Body of pancreas (tissue), 4 donors: ENCODE measurements at regions not wholly inside any gene's neighbourhood (a gene's known extent, or its start where the extent isn't known, plus 50 kb on each side); places are given as distances from the start of the nearest gene placed in this dataset.

Source experiments
- ATAC-seq: fragments of 150-250 bp; one replicate; pipeline ENCODE4 v1.9.1; 2016
- DNase-seq, 4 donors: peaks; one replicate each; pipeline ENCODE4 v3.0.0-alpha.2; 2019
- H3K27ac ChIP-seq, 4 donors: fragments of 200-600 bp; sonication (generic); 1 replicate in 3 of 4; 2 replicates in 1 of 4; pipeline versions ENCODE4 v1.5.1 to v1.6.1; 2016 to 2019; ENCODE audit warnings: mild to moderate bottlenecking in 1 of 4, mixed read lengths in 1 of 4, moderate library complexity in 1 of 4
- H3K27me3 ChIP-seq, 2 donors: fragments of 200-600 bp; sonication (generic); one replicate each; pipeline ENCODE4 v1.6.0; 2016; ENCODE audit warnings: mild to moderate bottlenecking in 1 of 2
- H3K36me3 ChIP-seq, 2 donors: fragments of 200-600 bp; sonication (generic); replicated peaks in 1 of 2; 2 replicates each; pipeline ENCODE4 v1.5.1; 2016; ENCODE audit warnings: low read depth in 2 of 2; ENCODE audit not compliant: insufficient read depth in 1 of 2
- H3K4me1 ChIP-seq: fragments of 200-600 bp; sonication (generic); one replicate; pipeline ENCODE4 v1.6.0; 2016
- H3K4me3 ChIP-seq, 2 donors: fragments of 200-600 bp; sonication (generic); 1 replicate in 1 of 2; 2 replicates in 1 of 2; pipeline ENCODE4 v1.5.1; 2016 to 2019
- H3K9me3 ChIP-seq, 3 donors: fragments of 200-600 bp; sonication (generic); 1 replicate in 2 of 3; 2 replicates in 1 of 3; pipeline ENCODE4 v1.5.1; 2016
- POLR2A ChIP-seq, 3 donors: fragments of 450-650 bp; IDR thresholded peaks; one replicate each; pipeline ENCODE4 v1.6.1; 2016; ENCODE audit warnings: antibody characterized with exemption in 3 of 3, mild to moderate bottlenecking in 2 of 3
- WGBS, 2 donors: methylation state at CpG; one replicate each; pipeline ENCODE4 v1.1.5; 2017; 5-methylcytosine and 5-hydroxymethylcytosine counted together
- intact Hi-C: fragments of 100-400 bp; cut with DNase I; formaldehyde crosslinking; loops from one replicate; pipeline ENCODE4 v1.15.1; 2023
- TF ChIP-seq, protein P1 (sequence below), 7 experiments: fragments of 450-650 bp in 4 of 7; fragments of 200-600 bp in 3 of 7; sonication (generic) in 3 of 7; IDR thresholded peaks; one replicate each; pipeline ENCODE4 v1.5.1; 2016 to 2019; ENCODE audit warnings: antibody characterized with exemption in 7 of 7

DNA sequence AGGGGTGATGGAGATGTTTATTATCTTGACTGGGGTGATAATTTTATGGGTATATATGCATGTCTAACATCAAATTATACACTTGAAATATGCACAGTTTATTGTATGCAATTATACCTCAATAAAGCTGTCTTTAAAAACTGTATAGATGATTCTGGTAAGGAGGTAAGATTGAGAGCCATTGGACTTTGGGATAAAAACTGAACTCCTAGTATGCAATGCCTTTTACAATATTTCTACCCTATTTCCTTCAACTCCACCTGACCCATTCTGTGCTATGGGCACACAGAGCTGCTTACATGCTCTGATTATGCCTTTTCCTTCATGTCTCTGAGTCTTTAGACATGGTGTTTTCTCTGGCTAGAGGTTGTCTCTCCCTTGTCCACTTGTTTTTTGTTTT is 63.9 kb upstream of the UGP2 start:
- Histone ChIP-seq H3K27ac (no peak overlapping the region), H3K4me3 (no peak overlapping the region), H3K9me3 (no peaks in the 10 kb centered on the region), H3K4me1 (no peaks in the 10 kb centered on the region), H3K36me3 (no peaks in the 10 kb centered on the region), H3K27me3 (no peaks in the 10 kb centered on the region)
- DNase-seq (no peak), ATAC-seq (no peak)
- TF ChIP-seq, protein P1, sequence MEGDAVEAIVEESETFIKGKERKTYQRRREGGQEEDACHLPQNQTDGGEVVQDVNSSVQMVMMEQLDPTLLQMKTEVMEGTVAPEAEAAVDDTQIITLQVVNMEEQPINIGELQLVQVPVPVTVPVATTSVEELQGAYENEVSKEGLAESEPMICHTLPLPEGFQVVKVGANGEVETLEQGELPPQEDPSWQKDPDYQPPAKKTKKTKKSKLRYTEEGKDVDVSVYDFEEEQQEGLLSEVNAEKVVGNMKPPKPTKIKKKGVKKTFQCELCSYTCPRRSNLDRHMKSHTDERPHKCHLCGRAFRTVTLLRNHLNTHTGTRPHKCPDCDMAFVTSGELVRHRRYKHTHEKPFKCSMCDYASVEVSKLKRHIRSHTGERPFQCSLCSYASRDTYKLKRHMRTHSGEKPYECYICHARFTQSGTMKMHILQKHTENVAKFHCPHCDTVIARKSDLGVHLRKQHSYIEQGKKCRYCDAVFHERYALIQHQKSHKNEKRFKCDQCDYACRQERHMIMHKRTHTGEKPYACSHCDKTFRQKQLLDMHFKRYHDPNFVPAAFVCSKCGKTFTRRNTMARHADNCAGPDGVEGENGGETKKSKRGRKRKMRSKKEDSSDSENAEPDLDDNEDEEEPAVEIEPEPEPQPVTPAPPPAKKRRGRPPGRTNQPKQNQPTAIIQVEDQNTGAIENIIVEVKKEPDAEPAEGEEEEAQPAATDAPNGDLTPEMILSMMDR (IDR thresholded peaks at IDR 0.05), result no peak
- intact Hi-C loops, result no loop called here

DNA sequence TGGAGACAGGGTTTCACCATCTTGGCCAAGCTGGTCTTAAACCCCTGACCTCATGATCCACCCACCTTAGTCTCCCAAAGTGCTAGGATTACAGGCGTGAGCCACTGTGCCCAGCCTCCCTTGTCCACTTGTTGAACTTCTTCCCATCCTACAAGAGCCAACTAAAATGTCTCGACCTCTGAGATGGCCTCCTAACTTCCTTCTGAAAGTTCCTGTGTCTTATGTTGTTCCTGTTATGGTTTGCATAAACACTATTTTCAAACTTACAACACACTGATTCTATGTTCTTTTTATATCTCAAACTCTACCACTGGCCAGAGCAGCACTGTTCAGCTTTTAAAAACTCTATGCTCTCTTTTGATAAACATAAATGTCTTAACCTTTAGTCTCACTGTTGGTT is 63.3 kb upstream of the UGP2 start:
- 85 to 86% methylated on average over 2 of the region's 2 CpGs for WGBS, 2 donors
- Histone ChIP-seq H3K4me1 (no peaks in the 10 kb centered on the region), H3K4me3 (no peak overlapping the region), H3K27ac (no peak overlapping the region), H3K27me3 (no peaks in the 10 kb centered on the region), H3K36me3 (no peaks in the 10 kb centered on the region), H3K9me3 (no peaks in the 10 kb centered on the region)
- no peak for DNase-seq
- no peak for ATAC-seq
- TF ChIP-seq, protein P1 (IDR thresholded peaks at IDR 0.05), result no peak
- TF ChIP-seq POLR2A (IDR thresholded peaks at IDR 0.05), result no peak
- intact Hi-C loops, result no loop called here

DNA sequence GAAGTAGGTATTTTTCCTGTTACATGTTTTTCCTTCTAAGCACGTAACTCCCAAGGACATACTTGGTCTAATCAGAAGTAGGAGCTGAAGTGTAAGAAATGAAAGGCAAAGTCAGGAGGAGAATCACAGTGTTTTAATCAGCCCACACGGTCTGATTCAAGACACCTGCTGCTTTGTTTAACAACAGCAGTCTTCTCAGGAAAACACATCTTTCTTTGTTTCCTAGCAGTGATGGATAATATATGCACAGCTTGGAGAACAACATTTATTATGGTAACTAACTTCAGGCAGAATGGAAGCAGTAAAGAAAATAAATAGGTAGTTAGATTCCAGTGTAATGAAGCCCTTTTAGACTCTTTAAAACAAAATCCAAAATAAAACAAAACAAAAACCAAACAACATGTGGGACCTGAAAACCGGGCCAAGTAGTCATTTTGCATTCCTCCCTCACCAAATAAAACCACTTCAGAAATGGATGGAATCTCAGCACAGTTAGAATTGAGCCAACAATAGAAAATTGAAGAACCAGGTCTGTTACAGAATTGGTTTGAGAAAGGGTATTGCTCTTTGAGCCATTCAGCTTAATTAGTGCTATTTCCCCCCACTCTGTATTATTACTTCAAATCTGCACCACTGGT is 61.1 kb upstream of the UGP2 start:
- WGBS, 2 donors, result 47 to 48% methylated on average over 3 of the region's 3 CpGs
- no peak overlapping the region for H3K4me3 ChIP-seq
- H3K4me1 ChIP-seq, result no peaks in the 10 kb centered on the region
- intact Hi-C loops, result no loop called here
- no peaks in the 10 kb centered on the region for H3K9me3 ChIP-seq
- DNase-seq (no peak), ATAC-seq (no peak)
- no peaks in the 10 kb centered on the region for H3K36me3 ChIP-seq
- no peak overlapping the region for H3K27ac ChIP-seq
- no peaks in the 10 kb centered on the region for H3K27me3 ChIP-seq
- TF ChIP-seq, protein P1 (IDR thresholded peaks at IDR 0.05), result no peak
- TF ChIP-seq POLR2A (IDR thresholded peaks at IDR 0.05), result no peak

DNA sequence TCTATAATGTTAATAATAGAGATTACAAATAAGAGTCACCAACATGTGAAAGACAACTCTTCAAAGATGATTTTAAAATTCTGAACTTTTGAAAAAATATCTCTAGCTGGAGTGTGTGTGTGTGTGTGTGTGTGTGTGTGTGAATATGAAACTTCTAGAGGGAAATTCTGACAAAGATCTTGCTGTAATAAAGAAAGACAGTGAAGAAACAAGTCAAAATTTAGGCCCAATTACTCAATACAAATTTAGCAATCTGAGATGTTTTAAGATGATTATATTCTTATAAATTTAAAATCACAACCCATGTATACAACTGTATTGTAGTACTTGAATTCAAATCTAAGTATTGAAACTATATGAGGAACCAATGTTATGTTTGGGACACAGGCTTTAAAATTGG is 57.2 kb upstream of the UGP2 start:
- no peaks in the 10 kb centered on the region for H3K27me3 ChIP-seq
- H3K4me3 ChIP-seq, result no peak overlapping the region
- no peaks in the 10 kb centered on the region for H3K36me3 ChIP-seq
- no peak overlapping the region for H3K27ac ChIP-seq
- H3K4me1 ChIP-seq, result no peaks in the 10 kb centered on the region
- no peaks in the 10 kb centered on the region for H3K9me3 ChIP-seq
- DNase-seq (no peak), ATAC-seq (no peak)
- intact Hi-C loops, result no loop called here
- TF ChIP-seq, protein P1 (IDR thresholded peaks at IDR 0.05), result no peak
- no peak for TF ChIP-seq POLR2A (IDR thresholded peaks at IDR 0.05)

DNA sequence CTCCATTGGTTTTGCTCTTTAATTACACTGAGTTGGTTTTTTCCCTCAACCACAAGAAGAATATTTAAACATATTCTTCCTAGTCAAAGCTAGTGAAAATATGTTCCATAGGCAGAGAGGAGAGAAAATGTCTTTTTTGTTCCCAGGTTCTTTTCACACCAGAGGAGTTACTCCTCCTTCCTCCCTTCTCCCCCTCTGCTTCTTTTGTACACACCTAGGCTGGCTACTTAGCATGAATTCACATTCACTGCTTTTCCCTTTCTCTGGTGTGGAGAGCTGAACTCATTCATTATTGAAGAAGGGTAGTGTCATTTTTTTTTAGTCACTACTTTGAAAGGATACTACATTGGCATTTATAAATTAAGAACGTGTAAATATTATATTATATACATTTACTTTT is 56.6 kb upstream of the UGP2 start:
- no peaks in the 10 kb centered on the region for H3K27me3 ChIP-seq
- H3K27ac ChIP-seq, result no peak overlapping the region
- H3K9me3 ChIP-seq, result no peaks in the 10 kb centered on the region
- 44 to 63% methylated on average over 1 of the region's 1 CpG for WGBS, 2 donors
- TF ChIP-seq, protein P1 (IDR thresholded peaks at IDR 0.05), result no peak
- no peak for TF ChIP-seq POLR2A (IDR thresholded peaks at IDR 0.05)
- H3K4me3 ChIP-seq, result no peak overlapping the region
- DNase-seq, result no peak
- H3K4me1 ChIP-seq, result no peaks in the 10 kb centered on the region
- ATAC-seq, result no peak
- intact Hi-C loops, result no loop called here
- H3K36me3 ChIP-seq, result no peaks in the 10 kb centered on the region
